Central memory CD8-positive, alpha-beta T cell (primary cell): ENCODE measurements at regions not wholly inside any gene's neighbourhood (a gene's known extent, or its start where the extent isn't known, plus 50 kb on each side); places are given as distances from the start of the nearest gene placed in this dataset.

Experiments
- ATAC-seq: fragments of 150-1000 bp; cut with Tn5 transposase; replicated peaks from 2 replicates; pipeline ENCODE4 v1.10.0; 2022; ENCODE audit warnings: mild to moderate bottlenecking, moderate FRiP score, moderate number of reproducible peaks; ENCODE audit not compliant: poor library complexity, severe bottlenecking; ENCODE audit errors: extremely low read depth
- DNase-seq, 2 donors: peaks; one replicate each; pipeline ENCODE4 v3.0.0; 2021; ENCODE audit warnings: low spot score in 2 of 2
- H3K27ac Mint-ChIP-seq: one replicate; pipeline ENCODE4 v1.8.0; 2022; ENCODE audit warnings: low read depth, mild to moderate bottlenecking, moderate library complexity, mixed read lengths
- H3K27me3 Mint-ChIP-seq: one replicate; pipeline ENCODE4 v1.8.0; 2022; ENCODE audit warnings: mixed read lengths
- H3K36me3 Mint-ChIP-seq: one replicate; pipeline ENCODE4 v1.8.0; 2022; ENCODE audit warnings: mild to moderate bottlenecking, moderate library complexity, mixed read lengths; ENCODE audit not compliant: insufficient read depth
- H3K4me1 Mint-ChIP-seq: one replicate; pipeline ENCODE4 v1.8.0; 2022; ENCODE audit warnings: mixed read lengths
- H3K4me3 Mint-ChIP-seq: one replicate; pipeline ENCODE4 v1.8.0; 2022; ENCODE audit warnings: mild to moderate bottlenecking, moderate library complexity, mixed read lengths
- H3K9me3 Mint-ChIP-seq: one replicate; pipeline ENCODE4 v1.8.0; 2022; ENCODE audit warnings: mixed read lengths

GRCh38 chr13:111866731-111867245 is 200.2 kb upstream of the SOX1 start:
- Mint-ChIP-seq H3K27me3 (peaks cover 13% of the 10 kb centered on the region), H3K4me1 (no peaks in the 10 kb centered on the region), H3K27ac (no peak overlapping the region), H3K36me3 (no peaks in the 10 kb centered on the region), H3K4me3 (no peak overlapping the region), H3K9me3 (peaks cover 11% of the 10 kb centered on the region)
- no peak for ATAC-seq
- DNase-seq, result no peak

DNA sequence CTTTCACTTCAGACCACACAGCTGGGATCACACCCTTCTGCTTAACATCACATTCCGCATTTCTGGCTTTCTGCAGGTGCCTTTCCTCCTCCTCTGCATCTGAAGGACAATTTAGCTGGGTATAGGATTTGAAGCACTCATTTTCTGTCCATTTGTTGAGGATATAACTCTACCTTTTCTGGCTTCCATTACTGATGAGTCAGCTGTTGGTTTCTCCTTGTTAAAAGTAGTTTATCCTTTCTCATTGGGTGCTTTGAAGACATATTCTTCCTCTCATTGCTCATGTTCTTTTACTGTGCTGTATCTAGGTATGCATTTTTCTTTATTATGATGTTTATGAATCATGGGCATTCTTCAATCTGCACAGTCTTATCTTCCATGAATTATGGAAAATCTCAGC is 199.3 kb upstream of the SOX1 start:
- Mint-ChIP-seq H3K27ac (no peak overlapping the region), H3K4me1 (no peaks in the 10 kb centered on the region), H3K36me3 (no peaks in the 10 kb centered on the region), H3K27me3 (peaks cover 21% of the 10 kb centered on the region), H3K9me3 (peaks cover 11% of the 10 kb centered on the region), H3K4me3 (no peak overlapping the region)
- DNase-seq (no peak), ATAC-seq (no peak)

- no peak for DNase-seq
- Mint-ChIP-seq H3K4me3 (no peak overlapping the region), H3K27ac (no peak overlapping the region), H3K36me3 (no peaks in the 10 kb centered on the region), H3K4me1 (no peaks in the 10 kb centered on the region), H3K27me3 (peaks cover 31% of the 10 kb centered on the region), H3K9me3 (peaks cover 11% of the 10 kb centered on the region)
- no peak for ATAC-seq
Observed at GRCh38 chr13:111868716-111869115, 198.2 kb upstream of the SOX1 start.

- Mint-ChIP-seq H3K27ac (no peak overlapping the region), H3K27me3 (peaks cover 43% of the 10 kb centered on the region), H3K4me1 (no peaks in the 10 kb centered on the region), H3K36me3 (peaks cover 1% of the 10 kb centered on the region), H3K9me3 (peaks cover 11% of the 10 kb centered on the region), H3K4me3 (no peak overlapping the region)
- ATAC-seq (no peak), DNase-seq (no peak)
Observed at GRCh38 chr13:111872475-111873150, 194.3 kb upstream of the SOX1 start.

DNA sequence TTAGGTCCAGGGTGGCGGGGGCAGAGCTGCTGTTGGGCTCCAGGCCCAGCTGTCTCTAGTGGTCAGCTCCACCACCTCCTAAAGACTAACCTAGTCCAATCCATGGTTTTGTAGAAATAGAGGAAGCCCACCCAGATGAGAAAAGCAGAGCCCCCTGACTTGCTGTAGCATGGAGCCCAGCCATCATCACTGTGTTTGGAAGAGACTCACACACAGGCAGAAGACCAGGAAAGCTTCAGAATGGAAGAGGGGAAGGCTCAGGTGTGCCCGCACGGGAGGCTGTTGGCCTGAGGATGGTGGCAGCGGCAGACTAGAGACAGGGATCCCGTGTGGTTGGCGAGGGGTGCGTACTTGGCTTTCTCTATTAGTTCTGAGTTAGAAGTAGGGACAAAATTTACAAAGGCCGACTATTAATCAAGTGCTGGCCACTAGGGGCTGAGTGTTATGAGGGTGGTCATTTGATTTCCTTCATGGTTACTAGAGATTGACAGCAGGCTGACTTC is 193.2 kb upstream of the SOX1 start:
- Mint-ChIP-seq H3K9me3 (peaks cover 1% of the 10 kb centered on the region), H3K27me3 (peaks cover 43% of the 10 kb centered on the region), H3K27ac (no peak overlapping the region), H3K4me1 (no peaks in the 10 kb centered on the region), H3K4me3 (no peak overlapping the region), H3K36me3 (peaks cover 1% of the 10 kb centered on the region)
- ATAC-seq (no peak), DNase-seq (no peak)

DNA sequence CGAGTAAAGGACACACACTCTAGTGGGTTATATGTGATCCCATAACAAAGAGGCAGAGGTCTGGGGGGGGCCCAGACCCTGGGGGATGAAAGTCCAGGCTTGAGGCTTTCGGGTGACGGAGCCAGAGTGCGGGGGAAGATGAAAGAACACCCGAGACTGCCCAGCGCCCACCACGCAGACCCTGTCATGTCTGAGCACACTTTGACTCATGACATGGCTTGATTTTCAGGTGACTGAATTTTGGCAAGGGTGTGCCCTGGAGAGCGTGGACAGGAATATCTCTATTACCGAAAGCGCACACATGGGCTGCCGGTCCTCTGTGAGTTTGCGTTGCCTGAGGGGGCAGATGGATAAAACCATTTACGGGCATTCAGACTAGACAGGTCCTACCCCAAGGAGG is 192.0 kb upstream of the SOX1 start:
- H3K27me3 Mint-ChIP-seq, result peaks cover 43% of the 10 kb centered on the region
- no peak overlapping the region for H3K27ac Mint-ChIP-seq
- H3K4me1 Mint-ChIP-seq, result no peaks in the 10 kb centered on the region
- peaks cover 1% of the 10 kb centered on the region for H3K36me3 Mint-ChIP-seq
- no peak overlapping the region for H3K4me3 Mint-ChIP-seq
- peak in 1 of 2 donors; percentile 4 for DNase-seq
- no peak for ATAC-seq
- H3K9me3 Mint-ChIP-seq, result no peaks in the 10 kb centered on the region

DNA sequence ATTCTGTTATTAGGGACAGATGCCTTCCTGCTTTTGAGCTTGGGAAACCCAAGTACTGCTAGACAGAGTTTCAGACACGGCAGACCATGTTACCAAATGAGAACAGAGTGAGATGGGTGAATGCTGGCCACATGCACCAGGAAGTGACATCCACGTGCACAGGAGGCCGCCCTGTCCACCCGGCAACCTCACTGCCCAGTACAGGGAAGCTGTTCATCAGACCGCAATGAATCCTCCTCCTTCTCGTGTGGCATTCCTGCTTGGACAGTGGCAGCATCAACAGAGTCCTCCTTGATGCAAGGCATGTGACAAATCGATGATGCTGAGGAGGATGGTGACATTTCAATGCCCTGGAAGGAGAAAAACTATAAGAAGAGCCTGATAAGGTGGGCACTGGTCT is 191.0 kb upstream of the SOX1 start:
- Mint-ChIP-seq H3K4me3 (no peak overlapping the region), H3K36me3 (peaks cover 1% of the 10 kb centered on the region), H3K27ac (no peak overlapping the region), H3K9me3 (no peaks in the 10 kb centered on the region), H3K4me1 (no peaks in the 10 kb centered on the region), H3K27me3 (peaks cover 39% of the 10 kb centered on the region)
- ATAC-seq (no peak), DNase-seq (no peak)

DNA sequence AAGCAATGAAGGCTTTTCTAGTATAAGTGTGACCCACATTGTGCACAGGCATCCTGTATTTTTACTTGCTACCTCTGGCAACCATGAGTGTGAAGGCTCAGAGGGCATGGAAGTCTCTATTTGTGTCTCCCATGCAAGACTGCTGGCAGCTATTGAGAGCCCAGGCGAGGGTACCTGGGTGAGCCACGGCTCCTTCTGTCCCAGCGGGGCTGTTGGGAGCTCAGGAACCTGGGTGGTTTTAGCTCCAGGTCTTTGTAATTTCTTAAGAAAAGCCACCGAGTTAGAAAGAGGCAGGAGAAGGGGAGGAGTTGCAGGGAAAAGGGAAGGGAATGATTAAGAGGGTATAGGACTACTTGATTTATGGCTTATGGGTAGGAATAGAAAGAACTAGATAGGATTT is 190.4 kb upstream of the SOX1 start:
- no peak overlapping the region for H3K27ac Mint-ChIP-seq
- H3K27me3 Mint-ChIP-seq, result peaks cover 33% of the 10 kb centered on the region
- no peaks in the 10 kb centered on the region for H3K4me1 Mint-ChIP-seq
- DNase-seq (no peak), ATAC-seq (no peak)
- H3K36me3 Mint-ChIP-seq, result peaks cover 1% of the 10 kb centered on the region
- H3K9me3 Mint-ChIP-seq, result no peaks in the 10 kb centered on the region
- no peak overlapping the region for H3K4me3 Mint-ChIP-seq

DNA sequence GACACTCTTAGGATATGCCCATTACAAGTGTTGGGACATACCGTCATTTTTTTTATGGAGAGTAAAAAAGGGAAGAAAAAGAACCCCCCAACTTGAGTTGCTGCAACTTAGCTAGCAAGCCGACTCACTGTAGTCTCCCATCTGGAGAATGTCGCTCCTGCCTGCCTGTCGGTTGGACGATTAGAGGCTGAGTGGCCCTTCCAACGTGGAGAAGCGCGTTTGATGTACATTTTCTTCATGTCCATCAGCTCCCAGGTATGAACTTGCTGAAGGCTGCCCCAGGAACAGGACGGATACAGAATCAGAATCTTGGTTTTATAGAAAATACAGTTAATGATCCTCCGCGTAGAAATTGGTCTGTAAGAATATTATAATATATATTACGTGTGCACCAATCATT is 189.0 kb upstream of the SOX1 start:
- ATAC-seq (no peak), DNase-seq (no peak)
- Mint-ChIP-seq H3K4me3 (no peak overlapping the region), H3K36me3 (peaks cover 1% of the 10 kb centered on the region), H3K27ac (no peak overlapping the region), H3K4me1 (no peaks in the 10 kb centered on the region), H3K9me3 (no peaks in the 10 kb centered on the region), H3K27me3 (peaks cover 19% of the 10 kb centered on the region)

- no peak overlapping the region for H3K27ac Mint-ChIP-seq
- no peaks in the 10 kb centered on the region for H3K9me3 Mint-ChIP-seq
- DNase-seq (no peak), ATAC-seq (no peak)
- H3K4me3 Mint-ChIP-seq, result no peak overlapping the region
- H3K27me3 Mint-ChIP-seq, result peaks cover 11% of the 10 kb centered on the region
- H3K36me3 Mint-ChIP-seq, result peaks cover 1% of the 10 kb centered on the region
- no peaks in the 10 kb centered on the region for H3K4me1 Mint-ChIP-seq
Observed at GRCh38 chr13:111879719-111880118, 187.2 kb upstream of the SOX1 start.

- ATAC-seq, result no peak
- DNase-seq, result no peak
- Mint-ChIP-seq H3K27me3 (peaks cover 9% of the 10 kb centered on the region), H3K4me3 (no peak overlapping the region), H3K36me3 (peaks cover 1% of the 10 kb centered on the region), H3K9me3 (no peaks in the 10 kb centered on the region), H3K4me1 (no peaks in the 10 kb centered on the region), H3K27ac (no peak overlapping the region)
Observed at GRCh38 chr13:111880185-111880584, 186.8 kb upstream of the SOX1 start.

GRCh38 chr13:111881700-111882099 is 185.2 kb upstream of the SOX1 start:
- peaks cover 1% of the 10 kb centered on the region for H3K36me3 Mint-ChIP-seq
- no peaks in the 10 kb centered on the region for H3K9me3 Mint-ChIP-seq
- no peak overlapping the region for H3K4me3 Mint-ChIP-seq
- no peak overlapping the region for H3K27ac Mint-ChIP-seq
- no peak for DNase-seq
- H3K27me3 Mint-ChIP-seq, result peaks cover 9% of the 10 kb centered on the region
- ATAC-seq, result no peak
- no peaks in the 10 kb centered on the region for H3K4me1 Mint-ChIP-seq

GRCh38 chr13:111882351-111882750 is 184.6 kb upstream of the SOX1 start:
- DNase-seq (no peak), ATAC-seq (no peak)
- no peaks in the 10 kb centered on the region for H3K36me3 Mint-ChIP-seq
- no peak overlapping the region for H3K4me3 Mint-ChIP-seq
- H3K9me3 Mint-ChIP-seq, result no peaks in the 10 kb centered on the region
- H3K27ac Mint-ChIP-seq, result no peak overlapping the region
- peaks cover 9% of the 10 kb centered on the region for H3K27me3 Mint-ChIP-seq
- H3K4me1 Mint-ChIP-seq, result no peaks in the 10 kb centered on the region
